Amniotic stem cell (primary cell): ENCODE measurements at regions not wholly inside any gene's neighbourhood (a gene's known extent, or its start where the extent isn't known, plus 50 kb on each side); places are given as distances from the start of the nearest gene placed in this dataset.
"Not testable (repeated sequence)": the region's sequence is repeated elsewhere in the genome, so short reads cannot be mapped to it uniquely, and the experiment has no call there.

Experiments
- DNase-seq: peaks from one replicate; lab custom pipeline; 2025; lab: John Stamatoyannopoulos, UW

GRCh38 chr20:40849456-40849855 is 160.4 kb upstream of the MAFB start:
- DNase-seq: no peak

GRCh38 chr20:40851051-40851450 is 162.0 kb upstream of the MAFB start:
- no peak for DNase-seq

- no peak for DNase-seq
These were observed 166.2 kb upstream of the MAFB start for GRCh38 chr20:40855269-40855668.

- no peak for DNase-seq
These were observed 167.6 kb upstream of the MAFB start for GRCh38 chr20:40856653-40857052.

DNA sequence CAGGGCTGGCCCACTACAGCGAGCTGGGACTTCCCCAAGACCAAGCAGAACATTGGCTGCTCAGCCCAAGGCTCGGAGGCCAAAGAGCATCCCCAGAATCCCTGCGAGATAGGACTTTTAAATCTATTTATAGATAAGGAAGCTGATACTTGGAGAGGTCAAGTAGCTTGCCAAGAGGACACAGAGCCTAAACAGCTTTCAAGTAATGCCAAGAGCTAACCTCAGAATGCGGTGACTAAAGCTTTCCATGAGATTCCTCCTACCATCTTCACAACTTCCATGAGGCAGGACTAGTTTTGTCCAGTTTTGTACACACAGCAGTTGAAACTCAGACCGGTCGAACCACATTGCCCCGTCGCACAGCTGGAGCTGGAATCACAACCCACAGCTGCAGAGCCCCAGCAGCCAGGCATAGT is 168.1 kb upstream of the TOP1 start:
- DNase-seq: no peak

DNA sequence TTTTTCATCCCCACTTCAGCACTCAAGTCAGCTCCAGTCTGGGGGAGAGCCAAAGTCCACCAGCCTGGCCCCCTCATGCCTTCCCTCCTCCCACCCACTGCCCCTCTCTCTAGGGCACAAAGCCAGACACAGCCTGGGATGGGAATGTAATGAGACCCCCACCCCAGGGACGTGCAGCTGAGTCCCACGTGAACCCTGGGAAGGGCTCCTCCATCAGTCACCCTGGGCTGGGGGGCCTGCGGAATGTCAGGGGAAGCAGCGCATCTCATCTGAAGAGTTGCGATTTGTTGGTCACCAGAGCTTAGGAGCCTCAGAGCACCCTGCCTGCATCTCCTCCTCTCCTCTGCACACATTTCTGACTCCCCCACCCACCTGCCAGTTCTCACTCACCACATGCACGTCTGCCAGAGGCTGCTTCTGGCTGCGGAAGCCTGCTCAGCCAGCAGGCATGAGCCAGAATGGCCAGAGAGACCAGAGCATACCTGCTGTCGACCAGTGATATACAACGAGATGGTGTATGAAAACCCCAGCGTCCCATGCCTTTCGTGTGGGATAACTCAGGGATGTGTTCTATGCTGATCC is 167.1 kb upstream of the TOP1 start:
- no peak for DNase-seq

DNA sequence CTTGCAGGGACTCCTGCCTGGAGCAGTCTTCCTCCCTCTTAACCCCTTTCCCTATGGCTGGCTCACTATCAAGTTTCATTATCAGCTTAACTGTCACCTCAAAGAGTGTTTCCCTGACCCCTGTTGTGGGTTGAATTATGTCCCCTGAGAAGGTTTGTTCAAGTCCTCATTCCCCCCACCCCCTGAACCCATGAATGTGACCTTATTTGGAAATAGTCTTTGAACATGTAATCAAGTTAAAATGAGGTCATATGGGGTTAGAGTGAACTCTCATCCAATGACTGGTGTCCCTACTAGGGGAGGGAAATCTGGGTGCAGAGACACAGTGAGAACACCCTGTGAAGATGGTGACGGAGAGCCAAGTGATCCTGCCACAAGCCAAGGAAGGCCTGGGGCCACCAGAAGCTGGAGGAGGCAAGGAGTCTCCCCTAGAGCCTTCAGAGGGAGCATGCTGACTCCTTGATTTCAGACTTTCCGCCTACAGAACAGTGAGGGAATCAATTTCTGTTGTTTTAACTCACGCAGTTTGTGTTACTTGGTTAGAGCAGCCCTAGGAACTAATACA is 165.2 kb upstream of the TOP1 start:
- DNase-seq: no peak

DNA sequence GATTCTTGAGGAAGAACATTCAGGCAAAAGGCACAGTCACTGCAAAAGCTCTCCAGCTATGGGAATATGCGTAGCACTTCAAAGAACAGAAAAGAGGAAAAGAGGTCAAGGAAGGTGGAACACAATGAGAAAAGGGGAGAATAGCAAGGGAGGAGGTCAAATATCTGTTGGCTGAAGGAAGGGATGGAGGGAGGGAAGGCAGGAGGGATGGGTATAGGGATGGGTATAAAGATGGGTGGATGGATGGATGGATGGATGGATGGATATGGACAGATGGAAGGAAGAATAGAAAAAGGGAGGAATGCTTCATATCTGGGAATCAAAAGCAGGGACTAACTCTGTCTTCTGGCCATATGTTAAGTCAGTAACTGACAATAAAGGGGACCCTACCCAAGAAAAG is 164.2 kb upstream of the TOP1 start:
- no peak for DNase-seq

- DNase-seq: no peak
These were observed 163.5 kb upstream of the TOP1 start for GRCh38 chr20:40865095-40865494.

DNA sequence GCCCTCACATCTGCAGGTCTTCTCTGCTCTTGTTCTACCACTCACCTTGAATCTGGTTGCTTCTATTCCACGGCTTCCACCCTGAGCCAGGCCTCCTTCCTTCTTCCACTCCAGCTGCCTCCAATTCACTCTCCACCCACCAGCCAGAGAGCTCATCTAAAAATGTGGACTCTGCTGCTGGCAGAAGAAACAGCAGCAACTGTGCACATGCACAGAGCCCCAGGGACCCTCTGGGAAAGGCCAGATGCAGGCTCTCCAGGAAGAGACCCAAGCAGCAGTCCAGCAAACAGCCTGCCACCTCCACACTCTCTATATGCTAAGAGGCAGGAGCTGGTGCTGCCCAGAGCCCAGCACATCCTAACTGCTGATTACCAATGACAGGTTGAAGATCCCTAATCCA is 162.6 kb upstream of the TOP1 start:
- DNase-seq: no peak

DNA sequence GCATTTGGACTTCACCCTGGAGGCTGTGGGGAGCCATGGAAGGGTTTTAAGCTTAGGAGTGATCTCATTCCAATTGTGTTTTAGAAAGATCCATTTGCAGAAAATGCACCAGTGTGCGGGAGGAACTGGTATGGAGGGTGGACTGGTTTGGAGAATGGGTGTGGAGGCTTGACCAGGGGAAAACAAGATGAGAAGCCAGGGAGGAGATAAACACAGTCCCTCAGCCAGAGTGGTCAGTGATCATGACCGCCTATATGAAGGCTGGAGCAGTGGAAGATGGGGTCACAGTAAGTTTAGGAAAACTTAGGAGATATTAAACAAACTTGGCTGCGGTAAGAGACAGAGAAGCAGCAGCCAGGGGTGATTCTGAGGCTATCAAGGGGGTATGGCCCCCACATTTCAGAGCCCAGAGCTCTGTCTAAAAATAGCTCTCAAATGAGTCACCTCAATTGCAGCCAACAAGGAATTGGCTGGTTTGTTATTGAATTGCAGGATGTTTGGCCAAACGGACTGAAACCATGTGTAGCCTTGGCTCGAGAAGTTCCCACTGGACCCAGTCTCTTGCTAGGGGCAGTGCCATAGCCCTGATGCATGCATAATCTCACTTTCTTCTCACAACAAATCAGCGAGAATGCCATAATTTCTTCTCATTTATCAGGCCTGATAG is 159.9 kb upstream of the TOP1 start:
- no peak for DNase-seq

DNA sequence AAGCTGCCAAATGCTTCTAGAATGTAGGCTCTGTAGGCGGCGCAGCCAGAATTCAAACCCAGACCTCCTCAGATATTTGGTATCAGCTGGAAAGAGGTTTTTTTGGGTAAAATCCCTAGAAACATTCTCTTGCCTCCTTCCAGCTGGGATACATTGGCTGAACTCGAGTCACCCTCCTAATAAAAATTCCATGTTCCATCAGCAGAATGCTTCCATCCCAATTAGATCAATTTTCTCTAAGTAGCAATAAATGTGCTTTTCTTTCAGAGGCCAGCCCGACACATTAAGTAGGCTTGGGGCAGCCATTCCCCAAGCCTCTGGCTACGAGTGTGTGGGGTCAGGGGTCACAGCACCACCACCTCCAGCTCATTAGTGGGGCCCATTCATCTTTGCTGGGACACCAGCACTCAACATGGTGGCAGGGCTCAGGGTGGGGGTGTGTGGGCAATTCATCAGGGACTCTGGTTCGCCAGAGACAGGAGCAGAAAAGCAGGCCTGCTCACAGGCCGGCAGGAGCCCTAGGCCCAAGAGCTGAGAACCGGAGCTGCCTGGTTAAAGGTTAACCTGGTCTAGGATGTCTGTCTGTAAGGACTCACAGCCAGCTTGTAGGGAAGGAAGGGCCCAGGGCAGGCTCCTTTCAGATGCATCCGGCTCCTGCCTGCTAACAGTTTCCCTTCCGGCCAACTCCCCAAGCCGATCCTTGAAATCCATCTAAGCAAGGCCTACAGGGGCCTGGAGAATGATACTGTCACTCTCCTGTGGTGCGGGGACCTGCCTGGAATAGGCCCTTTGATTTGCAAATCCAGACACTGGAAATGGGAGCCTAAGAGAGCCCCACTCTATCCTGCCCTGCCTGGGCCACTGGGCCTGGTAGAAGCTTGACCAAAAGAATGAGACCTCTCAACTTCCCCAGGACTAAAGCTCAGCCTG is 159.1 kb upstream of the TOP1 start:
- no peak for DNase-seq

- no peak for DNase-seq
These were observed 153.2 kb upstream of the TOP1 start for GRCh38 chr20:40875116-40876085.

DNA sequence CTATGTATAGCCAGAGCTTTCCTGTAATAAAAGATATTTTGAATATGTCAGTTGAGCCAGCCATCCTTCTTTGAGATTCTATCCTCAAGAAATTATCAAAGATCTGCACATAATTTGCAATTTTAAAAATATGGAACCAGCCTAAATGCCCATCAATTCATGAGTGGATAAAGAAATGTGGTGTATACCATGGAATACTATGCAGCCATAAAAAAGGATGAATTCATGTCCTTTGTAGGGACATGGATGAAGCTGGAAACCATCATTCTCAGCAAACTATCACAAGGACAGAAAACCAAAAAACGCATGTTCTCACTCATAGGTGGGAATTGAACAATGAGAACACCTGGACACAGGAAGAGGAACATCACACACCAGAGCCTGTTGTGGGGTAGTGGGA is 150.5 kb upstream of the TOP1 start:
- not testable (repeated sequence) for DNase-seq

DNA sequence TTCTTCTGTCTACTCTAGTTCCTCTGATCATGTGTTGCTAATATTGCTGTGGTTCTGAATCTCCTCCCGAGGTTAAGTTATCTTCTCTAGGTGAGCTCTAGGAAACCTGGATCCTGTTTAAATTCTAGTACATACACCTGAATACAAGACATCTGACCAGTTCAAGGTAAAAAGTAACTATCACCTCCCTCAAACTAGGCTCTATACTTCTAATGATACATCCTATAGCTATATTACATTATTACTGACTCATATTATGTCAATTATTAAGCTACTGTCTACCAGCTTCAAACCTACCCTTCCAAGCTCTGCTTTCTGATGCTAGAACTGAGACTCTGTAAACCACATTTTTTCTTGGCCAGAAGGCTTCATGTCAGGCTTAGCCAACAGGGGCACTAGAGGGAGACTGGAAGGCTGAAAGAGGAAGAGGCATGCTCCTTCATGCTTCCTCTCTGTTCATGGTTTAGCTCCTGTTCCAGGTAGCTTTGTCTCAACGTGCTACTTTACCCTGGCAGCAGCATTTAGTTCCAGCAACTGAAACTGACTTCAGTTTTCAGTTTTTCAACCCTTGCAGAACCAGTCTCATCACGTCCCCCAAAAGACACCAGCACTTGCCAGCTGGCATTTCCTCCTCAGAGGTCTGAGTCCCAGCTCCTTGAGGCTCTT is 148.4 kb upstream of the TOP1 start:
- no peak for DNase-seq

GRCh38 chr20:40880729-40881109 is 147.9 kb upstream of the TOP1 start:
- no peak for DNase-seq

DNA sequence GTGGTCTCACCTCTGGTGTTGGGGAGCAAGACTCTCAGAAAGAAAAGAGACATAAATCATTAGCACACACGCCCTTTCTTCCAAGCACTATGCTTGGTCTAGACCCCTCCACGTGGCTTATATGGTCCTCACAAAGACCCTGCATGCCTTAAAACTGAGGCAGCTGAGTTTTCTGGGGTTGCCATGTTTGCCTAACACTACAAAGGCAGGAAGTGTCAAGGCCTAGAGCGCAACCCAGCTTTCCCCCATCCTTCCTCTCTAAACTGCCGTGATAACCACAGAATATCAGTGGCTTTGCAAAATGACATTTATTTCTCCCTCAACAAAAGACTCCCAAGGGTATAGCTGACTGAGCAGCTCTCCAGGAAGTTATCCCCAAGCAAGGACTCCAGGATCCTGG is 146.5 kb upstream of the TOP1 start:
- DNase-seq: no peak

- no peak for DNase-seq
These were observed 145.5 kb upstream of the TOP1 start for GRCh38 chr20:40883097-40883496.

GRCh38 chr20:40887105-40887504 is 141.5 kb upstream of the TOP1 start:
- no peak for DNase-seq

DNA sequence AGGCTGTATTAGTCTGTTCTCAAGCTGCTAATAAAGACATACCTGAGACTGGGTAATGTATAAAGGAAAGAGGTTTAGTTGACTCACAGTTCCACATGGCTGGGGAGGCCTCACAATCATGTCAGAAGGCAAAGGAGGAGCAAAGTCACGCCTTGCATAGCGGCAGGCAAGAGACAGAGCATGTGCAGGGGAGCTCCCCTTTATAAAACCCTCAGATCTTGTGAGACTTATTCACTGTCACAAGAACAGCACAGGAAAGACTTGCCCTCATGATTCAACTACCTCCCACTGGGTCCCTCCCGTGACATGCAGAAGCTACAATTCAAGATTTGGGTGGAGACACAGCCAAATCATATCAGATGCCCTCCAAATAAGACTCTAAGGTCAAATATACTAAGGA is 139.4 kb upstream of the TOP1 start:
- DNase-seq: not testable (repeated sequence)

GRCh38 chr20:40890181-40890580 is 138.4 kb upstream of the TOP1 start:
- DNase-seq: no peak
